Smooth muscle cell (in vitro differentiated cells): ENCODE measurements at regions not wholly inside any gene's neighbourhood (a gene's known extent, or its start where the extent isn't known, plus 50 kb on each side); places are given as distances from the start of the nearest gene placed in this dataset.

Experiments
- DNase-seq: peaks from one replicate; lab custom pipeline; 2025; ENCODE audit not compliant: unreplicated experiment; lab: John Stamatoyannopoulos, UW
- H2AFZ ChIP-seq: fragments of 200-600 bp; sonication (generic); 2 replicates; pipeline ENCODE4 v1.6.0; 2016; ENCODE audit warnings: antibody characterized with exemption, low read depth, mild to moderate bottlenecking
- H3F3A ChIP-seq: fragments of 200-600 bp; sonication (generic); 2 replicates; pipeline ENCODE4 v1.6.0; 2017; ENCODE audit warnings: antibody characterized with exemption, low read depth
- H3K27ac ChIP-seq: fragments of 200-600 bp; sonication (generic); 2 replicates; pipeline ENCODE4 v1.5.1; 2016; ENCODE audit warnings: low read depth, mild to moderate bottlenecking
- H3K27me3 ChIP-seq: fragments of 200-600 bp; sonication (generic); 2 replicates; pipeline ENCODE4 v1.6.1; 2016; ENCODE audit warnings: low read depth, mild to moderate bottlenecking
- H3K36me3 ChIP-seq: fragments of 200-600 bp; sonication (generic); 2 replicates; pipeline ENCODE4 v1.5.1; 2016; ENCODE audit warnings: low read depth
- H3K4me1 ChIP-seq: fragments of 200-600 bp; sonication (generic); 2 replicates; pipeline ENCODE4 v1.5.1; 2016; ENCODE audit warnings: low read depth
- H3K4me2 ChIP-seq: fragments of 200-600 bp; sonication (generic); 2 replicates; pipeline ENCODE4 v1.6.0; 2016; ENCODE audit warnings: mild to moderate bottlenecking
- H3K4me3 ChIP-seq: fragments of 200-600 bp; sonication (generic); 2 replicates; pipeline ENCODE4 v1.5.1; 2016; ENCODE audit warnings: mild to moderate bottlenecking
- H3K79me2 ChIP-seq: fragments of 200-600 bp; sonication (generic); 2 replicates; pipeline ENCODE4 v1.6.0; 2016; ENCODE audit warnings: low read depth, mild to moderate bottlenecking
- H3K9ac ChIP-seq: fragments of 200-600 bp; sonication (generic); 2 replicates; pipeline ENCODE4 v1.6.0; 2016; ENCODE audit warnings: low read depth
- H3K9me3 ChIP-seq: fragments of 200-600 bp; sonication (generic); replicated peaks from 2 replicates; pipeline ENCODE4 v1.5.1; 2016; ENCODE audit warnings: low read depth
- H4K20me1 ChIP-seq: fragments of 200-600 bp; sonication (generic); 2 replicates; pipeline ENCODE4 v1.6.0; 2016; ENCODE audit warnings: low read depth
- CTCF ChIP-seq: fragments of 200-600 bp; sonication (generic); IDR thresholded peaks from 2 replicates; pipeline ENCODE4 v1.5.1; 2017; ENCODE audit warnings: borderline replicate concordance, mild to moderate bottlenecking, antibody characterized with exemption; ENCODE audit not compliant: insufficient read depth, poor library complexity, severe bottlenecking
- WGBS: methylation state at CpG from one replicate; pipeline ENCODE4 v1.1.7; 2016; ENCODE audit warnings: low lambda C conversion rate; 5-methylcytosine and 5-hydroxymethylcytosine counted together

DNA sequence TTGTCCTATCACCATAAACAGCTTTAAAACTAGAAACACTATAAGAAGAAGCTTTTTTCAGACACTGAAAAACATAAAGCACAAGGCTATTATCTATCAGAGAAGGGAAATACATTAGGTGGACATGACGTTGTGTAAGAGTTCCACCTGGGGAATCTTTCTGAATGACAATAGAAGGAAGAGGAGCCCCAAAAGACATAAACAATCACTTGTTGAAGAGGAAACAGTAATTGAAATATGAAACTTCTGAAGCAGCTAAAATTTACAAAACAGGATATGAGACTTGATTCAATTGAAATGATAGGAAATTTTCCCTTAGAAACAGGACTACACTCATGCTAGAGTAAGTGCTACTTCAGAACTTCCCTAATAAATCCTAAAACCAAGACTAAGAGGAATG, 933.6 kb downstream of the EFNA5 start:
- Histone ChIP-seq H3K4me1 (no peaks in the 10 kb centered on the region), H3K4me2 (no peak overlapping the region), H3K36me3 (no peaks in the 10 kb centered on the region)

GRCh38 chr5:106732624-106733023, 938.1 kb downstream of the EFNA5 start:
- no peak for DNase-seq
- TF ChIP-seq CTCF, result no peak
- Histone ChIP-seq H3K4me3 (no peak overlapping the region), H3K9ac (no peak overlapping the region), H3K27me3 (no peaks in the 10 kb centered on the region), H2AFZ (no peak overlapping the region), H3K4me1 (no peaks in the 10 kb centered on the region), H3K36me3 (no peaks in the 10 kb centered on the region), H3K4me2 (no peak overlapping the region), H4K20me1 (no peaks in the 10 kb centered on the region), H3K79me2 (no peaks in the 10 kb centered on the region), H3K9me3 (no peaks in the 10 kb centered on the region), H3F3A (no peaks in the 10 kb centered on the region), H3K27ac (no peak overlapping the region)

More for the DNA sequence above, 933.6 kb downstream of the EFNA5 start:
- Histone ChIP-seq H3K9ac (no peak overlapping the region), H3K9me3 (no peaks in the 10 kb centered on the region), H3K27me3 (no peaks in the 10 kb centered on the region), H4K20me1 (no peaks in the 10 kb centered on the region), H3K79me2 (no peaks in the 10 kb centered on the region), H3K4me3 (no peak overlapping the region), H2AFZ (no peak overlapping the region), H3K27ac (no peak overlapping the region), H3F3A (no peaks in the 10 kb centered on the region)
- WGBS, result 63% methylated on average over 1 of the region's 1 CpG
- no peak for DNase-seq
- no peak for TF ChIP-seq CTCF

GRCh38 chr5:106730912-106731311, 939.8 kb downstream of the EFNA5 start:
- no peak overlapping the region for H3K9ac ChIP-seq
- no peak overlapping the region for H3K27ac ChIP-seq
- H2AFZ ChIP-seq, result no peak overlapping the region
- no peaks in the 10 kb centered on the region for H4K20me1 ChIP-seq
- WGBS, result 87% methylated on average over 1 of the region's 1 CpG
- H3K4me3 ChIP-seq, result no peak overlapping the region
- no peak for TF ChIP-seq CTCF
- no peaks in the 10 kb centered on the region for H3F3A ChIP-seq
- H3K79me2 ChIP-seq, result no peaks in the 10 kb centered on the region
- DNase-seq, result no peak
- H3K27me3 ChIP-seq, result no peaks in the 10 kb centered on the region
- no peaks in the 10 kb centered on the region for H3K4me1 ChIP-seq
- H3K36me3 ChIP-seq, result no peaks in the 10 kb centered on the region
- H3K4me2 ChIP-seq, result no peak overlapping the region
- H3K9me3 ChIP-seq, result no peaks in the 10 kb centered on the region

- Histone ChIP-seq H3K9me3 (no peaks in the 10 kb centered on the region), H3K4me3 (no peak overlapping the region), H4K20me1 (no peaks in the 10 kb centered on the region), H3K27me3 (no peaks in the 10 kb centered on the region), H3K36me3 (no peaks in the 10 kb centered on the region), H3K4me2 (no peak overlapping the region), H3K9ac (no peak overlapping the region), H3K27ac (no peak overlapping the region), H2AFZ (no peak overlapping the region), H3K79me2 (no peaks in the 10 kb centered on the region), H3K4me1 (no peaks in the 10 kb centered on the region), H3F3A (no peaks in the 10 kb centered on the region)
- TF ChIP-seq CTCF, result no peak
- WGBS, result 65% methylated on average over 3 of the region's 3 CpGs
- no peak for DNase-seq
Measured at GRCh38 chr5:106730506-106730905, 940.2 kb downstream of the EFNA5 start.
